ENCODE measurements at regions not wholly inside any gene's neighbourhood (a gene's known extent, or its start where the extent isn't known, plus 50 kb on each side); places are given as distances from the start of the nearest gene placed in this dataset.

GRCh38 chr1:163596541-163597258, 274.9 kb downstream of the NUF2 start:
- Histone ChIP-seq H3K4ac (ENCODE audit: low read depth, low read length) (no peak overlapping the region), H2AK9ac (replicated peaks; ENCODE audit: low read depth, low read length, poor library complexity) (no peak overlapping the region), H3K23ac (ENCODE audit: low read depth, low read length) (no peak overlapping the region), H4K5ac (ENCODE audit: low read depth, low read length) (no peak overlapping the region), H2AFZ (replicated peaks; ENCODE audit: low read length, poor library complexity) (no peak overlapping the region), H3K9ac (ENCODE audit: low read depth, low read length) (no peak overlapping the region), H2AK5ac (ENCODE audit: low read depth, low read length) (no peak overlapping the region), H3K56ac (ENCODE audit: extremely low read depth, insufficient read depth, low read length) (no peak overlapping the region), H3K79me1 (ENCODE audit: low read depth in 1 of 2, low read length in 2 of 2) (no peaks in the 10 kb centered on the region), H3K18ac (ENCODE audit: low read depth, low read length) (no peak overlapping the region), H3K27me3 (ENCODE audit: control insufficient read depth, insufficient read depth, low read length) (no peaks in the 10 kb centered on the region), H4K20me1 (ENCODE audit: insufficient read depth, low read length) (no peaks in the 10 kb centered on the region), H3K14ac (replicated peaks; ENCODE audit: low read depth, low read length) (no peak overlapping the region), H3K4me3 (ENCODE audit: insufficient read depth, low read depth, low read length) (no peak overlapping the region), H3K36me3 (ENCODE audit: control insufficient read depth, insufficient read depth, low read length) (no peaks in the 10 kb centered on the region), H2BK20ac (ENCODE audit: low read depth, low read length) (no peak overlapping the region), H3K27ac (ENCODE audit: insufficient read depth, low read length) (no peak overlapping the region), H3K9me1 (ENCODE audit: insufficient read depth, low read length) (no peaks in the 10 kb centered on the region), H2BK5ac (ENCODE audit: low read depth, low read length, poor library complexity, severe bottlenecking) (no peak overlapping the region), H4K8ac (ENCODE audit: low read depth in 2 of 2, low read length in 2 of 2) (no peak overlapping the region), H2BK15ac (ENCODE audit: low read depth, low read length) (no peak overlapping the region), H3K4me1 (ENCODE audit: control insufficient read depth, insufficient read depth, low read length) (no peaks in the 10 kb centered on the region), H2BK120ac (ENCODE audit: low read depth, low read length) (no peak overlapping the region), H4K91ac (ENCODE audit: insufficient read depth, low read depth, low read length) (no peak overlapping the region), H3K4me2 (ENCODE audit: low read depth, low read length) (no peak overlapping the region), H3K9me3 (ENCODE audit: control insufficient read depth, insufficient read depth, low read length) (no peaks in the 10 kb centered on the region)
- WGBS, 2 experiments (ENCODE audit: extremely low coverage in 2 of 2, insufficient read length in 1 of 2) = no CpG with 5 or more reads among the region's 5 CpGs
- dilution Hi-C loops (cut with HindIII; ENCODE audit: low sequenced_read_pairs, unreplicated experiment) (no loop called here), intact Hi-C loops (cut with micrococcal nuclease) (no loop called here), in situ Hi-C loops (cut with MboI; ENCODE audit: low sequenced_read_pairs) (no loop called here)
- ChIA-PET POLR2A (ENCODE audit: unreplicated experiment) (no interaction called here), CTCF (no interaction called here)
- ATAC-seq (ENCODE audit: low read depth) (no peak), DNase-seq (no peak)
- TF ChIP-seq CEBPB (IDR thresholded peaks at IDR 0.05; ENCODE audit: low read depth, low read length) (no peak), USF2 (IDR thresholded peaks at IDR 0.05; ENCODE audit: low read depth, low read length) (no peak), RAD21 (IDR thresholded peaks at IDR 0.05; ENCODE audit: low read length) (no peak), BHLHE40 (IDR thresholded peaks at IDR 0.05; ENCODE audit: low read depth, low read length) (no peak), MAFK (IDR thresholded peaks at IDR 0.05; ENCODE audit: low read depth, low read length) (no peak), NFE2L2 (IDR thresholded peaks at IDR 0.05; ENCODE audit: low read depth, low read length) (no peak), MXI1 (IDR thresholded peaks at IDR 0.05; ENCODE audit: borderline replicate concordance, low read depth, low read length) (no peak)
- no TSS peak for BruUV-seq (replicated peaks)

Data from IMR-90 (cell line).